IPS-15b (cell line): ENCODE measurements at regions not wholly inside any gene's neighbourhood (a gene's known extent, or its start where the extent isn't known, plus 50 kb on each side); places are given as distances from the start of the nearest gene placed in this dataset.

ENCODE experiments used
- H3K27me3 ChIP-seq: one replicate; pipeline ENCODE4 v1.6.1; 2013; ENCODE audit warnings: low read length; ENCODE audit not compliant: control insufficient read depth, insufficient read depth
- H3K36me3 ChIP-seq: one replicate; pipeline ENCODE4 v1.6.1; 2013; ENCODE audit warnings: low read length; ENCODE audit not compliant: control insufficient read depth, insufficient read depth
- H3K4me1 ChIP-seq: one replicate; pipeline ENCODE4 v1.6.1; 2013; ENCODE audit warnings: mild to moderate bottlenecking, low read length; ENCODE audit not compliant: control insufficient read depth, insufficient read depth
- H3K4me3 ChIP-seq: one replicate; pipeline ENCODE4 v1.5.1; 2013; ENCODE audit warnings: low read depth, low read length
- H3K9ac ChIP-seq: one replicate; pipeline ENCODE4 v1.6.1; 2013; ENCODE audit warnings: low read depth, mild to moderate bottlenecking, low read length
- H3K9me3 ChIP-seq: one replicate; pipeline ENCODE4 v1.6.1; 2013; ENCODE audit warnings: mild to moderate bottlenecking, low read length; ENCODE audit not compliant: control insufficient read depth, insufficient read depth

DNA sequence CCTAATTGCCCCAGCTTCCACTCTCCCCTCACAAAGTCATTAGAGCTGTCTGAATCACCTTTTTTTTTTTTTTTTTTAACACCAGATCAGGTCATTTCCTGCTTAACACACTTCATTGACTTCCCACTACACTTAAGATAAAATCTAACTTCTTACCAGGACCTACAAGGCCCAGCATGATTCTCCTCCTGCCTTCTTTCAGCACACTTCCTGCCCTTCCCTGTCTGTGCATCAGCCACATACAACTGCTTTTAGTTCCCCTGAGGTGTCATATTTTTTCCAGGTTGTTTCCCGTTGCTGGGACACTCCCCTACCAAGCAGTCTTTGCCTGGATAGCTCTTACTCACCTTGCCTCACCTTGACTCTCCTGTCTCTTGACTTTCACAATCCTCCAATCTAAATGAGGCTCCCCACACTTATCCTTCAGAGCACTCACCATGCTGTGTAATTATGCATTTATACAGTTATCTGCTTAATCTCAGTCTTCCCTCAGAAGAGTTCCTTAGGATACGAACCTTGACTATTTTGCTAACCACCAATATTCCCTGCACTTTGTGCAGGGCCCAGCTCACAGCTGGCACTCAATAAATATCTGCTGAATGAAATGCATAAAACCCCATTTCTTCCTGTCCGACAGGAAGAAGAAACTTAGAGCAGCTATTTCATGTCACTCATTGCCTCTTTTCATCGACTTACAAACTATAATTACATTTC is 96.6 kb upstream of the AKIP1 start:
- no peaks in the 10 kb centered on the region for H3K9me3 ChIP-seq
- no peak overlapping the region for H3K4me3 ChIP-seq
- H3K27me3 ChIP-seq = no peaks in the 10 kb centered on the region
- H3K9ac ChIP-seq = no peak overlapping the region
- peaks cover 16% of the 10 kb centered on the region for H3K4me1 ChIP-seq
- H3K36me3 ChIP-seq = no peaks in the 10 kb centered on the region

DNA sequence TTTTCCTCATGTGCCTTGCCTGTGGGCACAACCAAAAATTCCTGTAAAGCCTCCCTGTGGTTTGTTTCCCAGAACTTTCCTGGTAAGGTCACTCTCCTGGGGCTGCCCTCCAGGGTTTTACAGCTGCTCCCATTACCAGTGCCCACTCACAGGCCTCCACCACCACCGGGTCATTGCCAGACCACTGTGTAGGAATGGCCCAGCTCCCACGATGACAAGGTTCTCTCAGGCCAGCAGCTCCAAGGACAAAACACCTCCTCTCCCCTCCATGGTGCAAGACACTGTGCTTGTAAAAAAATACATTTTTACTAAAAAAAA is 96.1 kb upstream of the AKIP1 start:
- H3K4me3 ChIP-seq = no peak overlapping the region
- H3K36me3 ChIP-seq = no peaks in the 10 kb centered on the region
- no peaks in the 10 kb centered on the region for H3K9me3 ChIP-seq
- peaks cover 16% of the 10 kb centered on the region for H3K4me1 ChIP-seq
- H3K9ac ChIP-seq = no peak overlapping the region
- H3K27me3 ChIP-seq = no peaks in the 10 kb centered on the region

DNA sequence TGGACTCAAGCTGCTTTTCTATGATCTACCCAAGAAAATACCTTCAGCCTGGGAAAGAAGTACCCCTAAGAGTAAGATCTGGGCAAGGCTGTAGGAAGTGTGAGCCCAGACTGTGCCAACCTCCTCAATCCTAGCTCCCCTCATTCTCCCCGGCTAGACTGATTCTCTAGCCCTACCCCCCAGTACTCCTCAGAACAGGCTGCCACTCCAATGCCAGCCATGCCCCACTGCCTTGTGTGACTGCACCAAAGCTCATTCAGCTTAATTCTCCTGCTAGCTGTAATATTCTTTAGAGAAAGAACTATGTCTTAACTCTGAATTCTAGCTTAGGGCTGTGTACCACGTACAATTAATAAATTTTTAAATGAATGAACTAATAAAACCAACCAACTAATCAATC is 92.6 kb upstream of the AKIP1 start:
- Histone ChIP-seq H3K36me3 (no peaks in the 10 kb centered on the region), H3K27me3 (no peaks in the 10 kb centered on the region), H3K9me3 (no peaks in the 10 kb centered on the region), H3K9ac (no peak overlapping the region), H3K4me1 (peaks cover 13% of the 10 kb centered on the region), H3K4me3 (no peak overlapping the region)

- no peak overlapping the region for H3K4me3 ChIP-seq
- no peaks in the 10 kb centered on the region for H3K36me3 ChIP-seq
- peaks cover 7% of the 10 kb centered on the region for H3K4me1 ChIP-seq
- H3K9ac ChIP-seq = no peak overlapping the region
- no peaks in the 10 kb centered on the region for H3K27me3 ChIP-seq
- H3K9me3 ChIP-seq = no peaks in the 10 kb centered on the region
These were observed 90.6 kb upstream of the AKIP1 start for GRCh38 chr11:8820401-8820800.

DNA sequence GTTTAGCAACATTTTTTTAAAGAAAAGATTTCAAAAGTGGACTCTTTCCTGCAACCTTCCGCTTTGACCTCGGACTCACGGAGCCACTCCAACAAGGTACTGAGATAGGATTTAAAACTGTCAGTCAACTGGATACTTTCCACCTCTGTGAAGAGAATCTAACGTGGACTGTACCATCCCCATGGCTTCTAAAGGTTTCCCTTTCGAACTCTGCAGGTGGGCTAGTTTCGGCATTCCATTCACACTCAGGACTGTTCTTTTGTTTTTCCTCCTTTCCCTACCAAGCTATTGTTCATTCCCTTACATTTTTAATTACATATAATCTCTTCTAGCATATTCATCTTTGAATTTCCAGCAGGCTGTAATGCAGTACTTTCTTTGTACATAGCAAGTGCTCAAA is 88.5 kb upstream of the AKIP1 start:
- Histone ChIP-seq H3K9me3 (no peaks in the 10 kb centered on the region), H3K36me3 (no peaks in the 10 kb centered on the region), H3K4me3 (no peak overlapping the region), H3K9ac (no peak overlapping the region), H3K27me3 (no peaks in the 10 kb centered on the region), H3K4me1 (peaks cover 26% of the 10 kb centered on the region)

DNA sequence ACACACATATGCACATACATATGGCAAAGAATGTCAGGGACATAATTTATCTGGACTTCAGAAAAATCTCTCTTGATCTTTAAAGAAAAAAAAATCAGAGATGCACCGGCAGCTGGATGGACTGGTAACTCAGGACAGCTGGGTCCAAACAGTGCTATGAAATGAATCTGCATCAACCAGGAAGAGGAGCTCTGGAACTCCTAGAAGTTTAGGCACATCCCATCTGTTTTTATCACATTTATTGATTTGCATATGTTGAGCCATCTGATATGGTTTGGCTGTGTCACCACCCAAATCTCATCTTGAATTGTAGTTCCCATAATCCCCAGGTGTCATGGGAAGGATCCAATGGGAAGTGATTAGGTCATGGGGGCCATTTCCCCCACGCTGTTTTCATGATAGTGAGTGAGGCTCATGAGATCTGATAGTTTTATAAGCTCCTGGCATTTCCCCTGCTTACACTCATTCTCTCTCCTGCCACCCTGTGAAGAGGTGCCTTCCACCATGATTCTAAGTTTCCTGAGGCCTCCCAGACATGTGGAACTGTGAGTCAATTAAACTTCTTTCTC is 87.7 kb upstream of the AKIP1 start:
- Histone ChIP-seq H3K4me1 (peaks cover 27% of the 10 kb centered on the region), H3K36me3 (no peaks in the 10 kb centered on the region), H3K9ac (no peak overlapping the region), H3K4me3 (no peak overlapping the region), H3K9me3 (no peaks in the 10 kb centered on the region), H3K27me3 (no peaks in the 10 kb centered on the region)

GRCh38 chr11:8826139-8826786 is 84.7 kb upstream of the AKIP1 start:
- Histone ChIP-seq H3K27me3 (no peaks in the 10 kb centered on the region), H3K9me3 (no peaks in the 10 kb centered on the region), H3K9ac (no peak overlapping the region), H3K4me1 (peaks cover 27% of the 10 kb centered on the region), H3K36me3 (no peaks in the 10 kb centered on the region), H3K4me3 (no peak overlapping the region)

- peaks cover 27% of the 10 kb centered on the region for H3K4me1 ChIP-seq
- no peaks in the 10 kb centered on the region for H3K36me3 ChIP-seq
- no peaks in the 10 kb centered on the region for H3K27me3 ChIP-seq
- H3K9ac ChIP-seq = no peak overlapping the region
- H3K9me3 ChIP-seq = no peaks in the 10 kb centered on the region
- no peak overlapping the region for H3K4me3 ChIP-seq
These were observed 84.0 kb upstream of the AKIP1 start for GRCh38 chr11:8826901-8827560.

- H3K4me3 ChIP-seq = no peak overlapping the region
- H3K36me3 ChIP-seq = no peaks in the 10 kb centered on the region
- no peaks in the 10 kb centered on the region for H3K27me3 ChIP-seq
- no peak overlapping the region for H3K9ac ChIP-seq
- peaks cover 27% of the 10 kb centered on the region for H3K4me1 ChIP-seq
- H3K9me3 ChIP-seq = no peaks in the 10 kb centered on the region
These were observed 82.9 kb upstream of the AKIP1 start for GRCh38 chr11:8828046-8828445.

DNA sequence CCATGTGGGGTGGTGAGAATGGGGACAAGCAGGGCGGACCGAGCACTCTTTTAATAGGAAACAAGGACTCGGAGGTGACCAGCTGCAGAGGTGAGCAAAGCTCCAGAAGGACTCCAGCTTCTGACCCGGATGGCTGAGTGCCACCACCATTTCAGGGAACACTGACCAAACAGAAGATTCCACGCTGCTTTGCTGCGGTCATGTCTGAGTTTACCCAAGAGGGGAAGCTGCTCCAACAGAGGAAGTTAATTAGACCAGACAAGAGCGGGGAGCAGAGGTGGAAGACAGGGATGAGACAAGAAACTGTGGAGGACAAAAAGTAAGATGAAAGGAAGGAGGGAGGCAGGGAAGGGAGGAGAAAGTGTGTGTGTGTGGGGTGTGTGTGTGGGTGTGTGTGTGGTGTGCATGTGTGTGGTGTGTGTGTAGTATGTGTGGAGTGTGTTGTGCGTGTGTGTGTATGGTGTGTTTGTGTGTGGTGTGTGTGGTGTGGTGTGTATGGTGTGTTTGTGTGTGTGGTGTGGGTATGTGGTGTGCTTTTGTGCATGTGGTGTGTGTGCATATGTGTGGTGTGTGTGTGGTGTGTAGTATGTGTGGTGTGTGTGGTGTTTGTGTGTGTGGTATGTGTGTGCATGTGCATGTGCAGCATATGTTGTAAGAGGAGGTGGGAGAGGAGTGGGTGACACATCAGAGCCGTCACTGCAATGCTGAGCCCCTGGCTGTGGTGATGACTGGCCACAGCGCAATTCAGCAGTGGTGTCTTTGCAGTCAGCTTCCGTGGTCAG is 82.2 kb upstream of the AKIP1 start:
- peaks cover 29% of the 10 kb centered on the region for H3K4me1 ChIP-seq

GRCh38 chr11:8829556-8829955 is 81.4 kb upstream of the AKIP1 start:
- H3K36me3 ChIP-seq = no peaks in the 10 kb centered on the region
- H3K4me3 ChIP-seq = no peak overlapping the region
- H3K4me1 ChIP-seq = peaks cover 35% of the 10 kb centered on the region
- H3K9me3 ChIP-seq = no peaks in the 10 kb centered on the region
- no peaks in the 10 kb centered on the region for H3K27me3 ChIP-seq
- H3K9ac ChIP-seq = no peak overlapping the region

More for the DNA sequence above, 82.2 kb upstream of the AKIP1 start:
- H3K4me3 ChIP-seq = no peak overlapping the region
- no peak overlapping the region for H3K9ac ChIP-seq
- no peaks in the 10 kb centered on the region for H3K9me3 ChIP-seq
- no peaks in the 10 kb centered on the region for H3K36me3 ChIP-seq
- no peaks in the 10 kb centered on the region for H3K27me3 ChIP-seq
